DOHH2 (cell line): ENCODE measurements at regions not wholly inside any gene's neighbourhood (a gene's known extent, or its start where the extent isn't known, plus 50 kb on each side); places are given as distances from the start of the nearest gene placed in this dataset.

ENCODE experiments used
- H3F3A ChIP-seq: fragments of 200-600 bp; sonication (generic), shearing (Covaris generic); 2 replicates; pipeline ENCODE4 v1.6.0; 2016; ENCODE audit warnings: antibody characterized with exemption, mild to moderate bottlenecking; ENCODE audit not compliant: control insufficient read depth, insufficient read depth
- H3K27ac ChIP-seq: fragments of 200-600 bp; sonication (generic); 2 replicates; pipeline ENCODE4 v1.5.1; 2014; ENCODE audit warnings: low read depth, mild to moderate bottlenecking, low read length, moderate library complexity
- H3K27me3 ChIP-seq: fragments of 200-600 bp; sonication (generic); 2 replicates; pipeline ENCODE4 v1.6.1; 2014; ENCODE audit warnings: mild to moderate bottlenecking, low read length, mixed read lengths; ENCODE audit not compliant: control insufficient read depth
- H3K36me3 ChIP-seq: fragments of 200-600 bp; sonication (generic); 2 replicates; pipeline ENCODE4 v1.6.1; 2014; ENCODE audit warnings: mild to moderate bottlenecking, low read length, moderate library complexity, mixed read lengths; ENCODE audit not compliant: control insufficient read depth
- H3K4me1 ChIP-seq: fragments of 200-600 bp; sonication (generic); 2 replicates; pipeline ENCODE4 v1.6.1; 2014; ENCODE audit warnings: mild to moderate bottlenecking, low read length, mixed read lengths; ENCODE audit not compliant: control insufficient read depth
- H3K4me2 ChIP-seq: fragments of 200-600 bp; sonication (generic); 2 replicates; pipeline ENCODE4 v1.6.0; 2014; ENCODE audit warnings: mild to moderate bottlenecking, low read length, moderate library complexity
- H3K4me3 ChIP-seq: fragments of 200-600 bp; sonication (generic); 2 replicates; pipeline ENCODE4 v1.5.1; 2014; ENCODE audit warnings: mild to moderate bottlenecking, low read length, mixed read lengths
- H3K79me2 ChIP-seq: fragments of 200-600 bp; sonication (generic); 2 replicates; pipeline ENCODE4 v1.6.1; 2014; ENCODE audit warnings: mild to moderate bottlenecking, low read length, mixed read lengths; ENCODE audit not compliant: control insufficient read depth
- H3K9me2 ChIP-seq: fragments of 200-600 bp; sonication (generic); replicated peaks from 2 replicates; pipeline ENCODE4 v1.6.1; 2014; ENCODE audit warnings: mild to moderate bottlenecking, low read length, mixed read lengths; ENCODE audit not compliant: control insufficient read depth
- H3K9me3 ChIP-seq: fragments of 200-600 bp; sonication (generic); 2 replicates; pipeline ENCODE4 v1.6.1; 2014; ENCODE audit warnings: antibody characterized with exemption, low read length, mixed read lengths; ENCODE audit not compliant: control insufficient read depth, insufficient read depth
- H4K20me1 ChIP-seq: fragments of 200-600 bp; sonication (generic); 2 replicates; pipeline ENCODE4 v1.6.0; 2014; ENCODE audit warnings: low read depth, mild to moderate bottlenecking, antibody characterized with exemption, low read length, moderate library complexity; ENCODE audit not compliant: control insufficient read depth, insufficient read depth
- EZH2phosphoT487 ChIP-seq: fragments of 200-600 bp; sonication (generic); IDR thresholded peaks from 2 replicates; pipeline ENCODE4 v1.6.1; 2017; ENCODE audit warnings: borderline replicate concordance, mild to moderate bottlenecking, antibody characterized with exemption, low read length, moderate library complexity, mixed read lengths
- TF ChIP-seq, protein P1 (sequence below): fragments of 200-600 bp; sonication (generic); IDR thresholded peaks from one replicate; pipeline ENCODE4 v1.5.1; 2014; ENCODE audit warnings: antibody characterized with exemption, mild to moderate bottlenecking, low read depth, low read length; ENCODE audit not compliant: poor library complexity, severe bottlenecking

DNA sequence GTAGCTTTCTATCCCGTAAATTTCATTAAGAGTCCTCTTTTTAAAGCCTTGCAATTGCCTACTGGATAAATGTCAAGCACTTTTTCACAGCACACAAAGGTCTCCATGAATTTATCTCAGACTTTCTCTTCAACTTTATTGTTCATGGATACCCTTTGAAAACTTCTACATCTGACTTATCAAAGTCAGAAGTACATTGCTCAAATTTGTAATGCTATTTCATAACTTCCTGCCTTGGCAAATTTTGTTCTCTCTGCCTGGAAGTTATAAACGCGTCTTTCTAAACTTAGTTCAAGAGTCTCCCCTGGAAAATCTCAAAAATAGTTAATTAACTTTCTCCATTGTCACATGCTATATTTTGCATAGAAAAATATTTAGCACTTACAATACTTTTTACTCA lies 55.9 kb upstream of the RERGL start:
- no peaks in the 10 kb centered on the region for H3K36me3 ChIP-seq
- no peaks in the 10 kb centered on the region for H3K27me3 ChIP-seq
- no peak overlapping the region for H3K27ac ChIP-seq
- TF ChIP-seq EZH2phosphoT487, result no peak
- TF ChIP-seq, protein P1, sequence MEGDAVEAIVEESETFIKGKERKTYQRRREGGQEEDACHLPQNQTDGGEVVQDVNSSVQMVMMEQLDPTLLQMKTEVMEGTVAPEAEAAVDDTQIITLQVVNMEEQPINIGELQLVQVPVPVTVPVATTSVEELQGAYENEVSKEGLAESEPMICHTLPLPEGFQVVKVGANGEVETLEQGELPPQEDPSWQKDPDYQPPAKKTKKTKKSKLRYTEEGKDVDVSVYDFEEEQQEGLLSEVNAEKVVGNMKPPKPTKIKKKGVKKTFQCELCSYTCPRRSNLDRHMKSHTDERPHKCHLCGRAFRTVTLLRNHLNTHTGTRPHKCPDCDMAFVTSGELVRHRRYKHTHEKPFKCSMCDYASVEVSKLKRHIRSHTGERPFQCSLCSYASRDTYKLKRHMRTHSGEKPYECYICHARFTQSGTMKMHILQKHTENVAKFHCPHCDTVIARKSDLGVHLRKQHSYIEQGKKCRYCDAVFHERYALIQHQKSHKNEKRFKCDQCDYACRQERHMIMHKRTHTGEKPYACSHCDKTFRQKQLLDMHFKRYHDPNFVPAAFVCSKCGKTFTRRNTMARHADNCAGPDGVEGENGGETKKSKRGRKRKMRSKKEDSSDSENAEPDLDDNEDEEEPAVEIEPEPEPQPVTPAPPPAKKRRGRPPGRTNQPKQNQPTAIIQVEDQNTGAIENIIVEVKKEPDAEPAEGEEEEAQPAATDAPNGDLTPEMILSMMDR, result no peak
- H3K9me2 ChIP-seq, result no peaks in the 10 kb centered on the region
- H3K9me3 ChIP-seq, result no peaks in the 10 kb centered on the region
- H3K4me1 ChIP-seq, result peaks cover 8% of the 10 kb centered on the region
- H3K79me2 ChIP-seq, result no peaks in the 10 kb centered on the region
- H3K4me2 ChIP-seq, result no peak overlapping the region
- no peak overlapping the region for H3K4me3 ChIP-seq
- no peaks in the 10 kb centered on the region for H3F3A ChIP-seq
- H4K20me1 ChIP-seq, result no peaks in the 10 kb centered on the region

DNA sequence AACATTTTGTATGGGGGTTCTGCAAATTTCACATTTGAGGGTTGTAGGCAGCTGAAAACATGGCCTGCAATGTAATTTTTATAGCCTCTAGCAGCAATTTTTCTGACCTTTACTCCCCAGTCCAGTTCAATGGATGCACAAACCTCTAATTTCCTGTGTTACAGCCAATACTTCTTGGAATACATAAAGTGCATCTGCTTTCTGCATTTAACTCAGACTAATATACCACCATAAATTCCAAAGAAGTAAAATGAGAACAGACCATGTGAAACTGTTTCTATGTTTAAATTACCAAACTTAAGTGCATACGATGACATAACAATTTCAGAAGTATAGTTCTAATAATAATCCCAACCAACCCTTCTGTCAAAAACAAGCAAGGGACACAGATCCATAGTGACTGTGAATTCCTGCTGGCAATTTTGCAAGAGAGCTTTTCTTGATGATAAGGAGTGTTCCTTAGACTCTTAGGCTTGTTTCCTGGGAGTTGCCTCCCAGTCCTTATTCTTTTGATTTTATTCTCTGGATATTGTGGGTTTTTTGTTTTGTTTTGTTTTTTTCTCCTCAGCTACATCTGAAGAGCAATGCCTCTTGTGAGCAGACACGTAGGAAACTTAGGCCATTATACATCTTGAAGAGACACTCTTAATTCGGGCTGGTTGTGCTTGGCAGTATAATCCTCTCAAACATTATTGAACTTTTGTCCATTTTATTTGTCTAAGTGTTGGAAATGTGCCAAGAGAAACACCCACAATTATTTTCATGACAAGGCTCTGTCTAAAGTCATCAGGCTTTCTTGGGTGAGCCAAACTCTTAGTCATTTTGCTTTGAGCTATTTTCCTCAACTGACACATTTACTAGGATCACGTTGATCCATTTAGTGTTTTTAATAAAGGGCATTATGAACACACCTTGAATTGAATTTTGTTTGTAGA lies 51.3 kb upstream of the RERGL start:
- H3K4me3 ChIP-seq, result no peak overlapping the region
- H3K27me3 ChIP-seq, result no peaks in the 10 kb centered on the region

DNA sequence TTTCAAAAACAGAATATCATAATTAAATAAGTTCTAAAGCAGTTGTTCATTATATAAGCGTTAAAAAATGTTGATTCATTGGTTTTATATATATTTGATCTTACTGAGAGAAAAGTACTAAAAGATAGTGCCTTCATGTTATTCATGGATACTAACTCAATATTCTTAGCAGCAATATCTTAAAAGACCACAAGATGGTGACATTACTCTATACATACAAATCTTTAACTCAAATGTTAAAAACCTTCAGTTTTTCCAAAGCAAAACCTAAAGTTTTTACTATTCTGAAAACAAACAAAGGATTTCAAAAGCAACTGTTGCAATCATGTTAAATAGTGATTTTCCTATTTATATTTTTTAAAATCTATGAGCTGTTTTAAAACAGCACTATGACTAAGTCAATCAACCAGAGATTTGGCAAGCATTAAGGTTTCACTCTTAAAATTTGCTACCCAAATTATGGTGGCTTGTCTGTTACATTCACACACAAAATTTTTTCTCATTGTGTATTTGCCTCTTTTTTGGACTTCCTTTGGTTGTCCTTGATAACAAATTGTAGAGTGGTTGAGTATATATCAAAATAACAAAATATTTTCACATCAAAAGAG lies 50.1 kb upstream of the RERGL start:
- H3K4me1 ChIP-seq, result peaks cover 34% of the 10 kb centered on the region
- peak overlapping the region; percentile 86 for H3K27ac ChIP-seq
- H3F3A ChIP-seq, result peaks cover 3% of the 10 kb centered on the region; the same call in 1 of the 2 replicates
- H3K36me3 ChIP-seq, result no peaks in the 10 kb centered on the region
- H3K9me3 ChIP-seq, result no peaks in the 10 kb centered on the region
- H3K27me3 ChIP-seq, result no peaks in the 10 kb centered on the region
- no peaks in the 10 kb centered on the region for H3K79me2 ChIP-seq
- H3K9me2 ChIP-seq, result no peaks in the 10 kb centered on the region
- no peak for TF ChIP-seq EZH2phosphoT487
- TF ChIP-seq, protein P1, result peak; percentile 62
- H4K20me1 ChIP-seq, result no peaks in the 10 kb centered on the region
- H3K4me2 ChIP-seq, result peak overlapping the region; percentile 72
- peak overlapping the region; percentile 52 for H3K4me3 ChIP-seq

More for the DNA sequence above, 51.3 kb upstream of the RERGL start:
- TF ChIP-seq, protein P1, result no peak
- no peak for TF ChIP-seq EZH2phosphoT487
- Histone ChIP-seq H3K79me2 (no peaks in the 10 kb centered on the region), H3K9me3 (no peaks in the 10 kb centered on the region), H3K27ac (no peak overlapping the region), H3F3A (peaks cover 3% of the 10 kb centered on the region; the same call in 1 of the 2 replicates), H3K4me2 (no peak overlapping the region), H3K9me2 (no peaks in the 10 kb centered on the region), H3K36me3 (no peaks in the 10 kb centered on the region), H4K20me1 (no peaks in the 10 kb centered on the region), H3K4me1 (peaks cover 34% of the 10 kb centered on the region)
